LNCaP clone FGC (cell line): ENCODE measurements at regions not wholly inside any gene's neighbourhood (a gene's known extent, or its start where the extent isn't known, plus 50 kb on each side); places are given as distances from the start of the nearest gene placed in this dataset.

Experiments
- DNase-seq: peaks from one replicate; pipeline ENCODE4 v3.0.0-alpha.2; 2011; ENCODE audit warnings: low read depth
- H3K4me3 ChIP-seq: 2 replicates; pipeline ENCODE4 v1.5.1; 2011; ENCODE audit warnings: mild to moderate bottlenecking, low read depth, low read length, control low read depth
- TF ChIP-seq, protein P1 (sequence below): IDR thresholded peaks from 2 replicates; pipeline ENCODE4 v1.5.1; 2012; ENCODE audit warnings: mild to moderate bottlenecking; ENCODE audit not compliant: control insufficient read depth, insufficient read depth; ENCODE audit errors: extremely low read depth

GRCh38 chr7:113446791-113447190 lies 328.4 kb upstream of the SMIM30 start:
- TF ChIP-seq, protein P1, sequence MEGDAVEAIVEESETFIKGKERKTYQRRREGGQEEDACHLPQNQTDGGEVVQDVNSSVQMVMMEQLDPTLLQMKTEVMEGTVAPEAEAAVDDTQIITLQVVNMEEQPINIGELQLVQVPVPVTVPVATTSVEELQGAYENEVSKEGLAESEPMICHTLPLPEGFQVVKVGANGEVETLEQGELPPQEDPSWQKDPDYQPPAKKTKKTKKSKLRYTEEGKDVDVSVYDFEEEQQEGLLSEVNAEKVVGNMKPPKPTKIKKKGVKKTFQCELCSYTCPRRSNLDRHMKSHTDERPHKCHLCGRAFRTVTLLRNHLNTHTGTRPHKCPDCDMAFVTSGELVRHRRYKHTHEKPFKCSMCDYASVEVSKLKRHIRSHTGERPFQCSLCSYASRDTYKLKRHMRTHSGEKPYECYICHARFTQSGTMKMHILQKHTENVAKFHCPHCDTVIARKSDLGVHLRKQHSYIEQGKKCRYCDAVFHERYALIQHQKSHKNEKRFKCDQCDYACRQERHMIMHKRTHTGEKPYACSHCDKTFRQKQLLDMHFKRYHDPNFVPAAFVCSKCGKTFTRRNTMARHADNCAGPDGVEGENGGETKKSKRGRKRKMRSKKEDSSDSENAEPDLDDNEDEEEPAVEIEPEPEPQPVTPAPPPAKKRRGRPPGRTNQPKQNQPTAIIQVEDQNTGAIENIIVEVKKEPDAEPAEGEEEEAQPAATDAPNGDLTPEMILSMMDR: no peak
- no peak overlapping the region for H3K4me3 ChIP-seq
- DNase-seq: no peak

DNA sequence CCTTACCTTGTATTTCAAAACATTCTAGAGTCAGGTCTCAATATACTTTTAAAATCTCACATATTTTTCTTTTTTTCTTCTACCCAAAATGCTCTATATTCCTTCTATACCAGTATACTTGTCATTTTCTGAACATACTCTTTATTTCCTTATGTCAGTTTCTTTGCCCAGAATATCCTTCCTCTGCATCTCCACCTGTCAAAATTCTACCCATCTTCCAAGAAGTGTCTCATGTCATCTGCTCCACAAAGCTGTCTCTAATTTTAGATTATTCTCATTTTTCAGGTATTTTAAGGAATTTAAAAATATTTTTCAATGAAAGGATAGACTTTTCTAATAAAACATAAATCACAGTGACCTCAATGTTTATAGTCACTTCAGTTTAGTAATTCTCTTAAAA lies 328.0 kb upstream of the SMIM30 start:
- DNase-seq: no peak
- TF ChIP-seq, protein P1: no peak
- no peak overlapping the region for H3K4me3 ChIP-seq

GRCh38 chr7:113444261-113444660 lies 325.9 kb upstream of the SMIM30 start:
- TF ChIP-seq, protein P1: no peak
- DNase-seq: no peak
- H3K4me3 ChIP-seq: no peak overlapping the region

DNA sequence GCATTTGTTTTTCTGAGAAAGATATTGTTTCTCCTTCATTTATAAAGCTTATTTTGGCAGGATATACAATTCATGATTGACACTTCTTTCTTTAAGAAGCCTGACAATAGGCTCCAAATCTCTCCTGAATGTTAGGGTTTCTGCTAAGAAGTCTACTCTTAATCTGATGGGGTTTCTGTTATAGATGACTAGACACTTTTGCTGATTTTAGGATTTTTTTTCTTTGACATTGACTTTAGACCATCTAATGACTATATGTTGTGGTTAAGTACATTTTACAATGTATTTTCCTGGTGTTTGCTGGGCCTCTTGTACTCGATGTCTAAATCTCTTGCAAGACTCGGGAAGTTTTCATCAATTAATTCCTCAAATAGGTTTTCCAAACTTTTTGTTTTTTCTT lies 321.8 kb upstream of the SMIM30 start:
- TF ChIP-seq, protein P1: no peak
- H3K4me3 ChIP-seq: no peak overlapping the region
- no peak for DNase-seq

- no peak overlapping the region for H3K4me3 ChIP-seq
- DNase-seq: no peak
- TF ChIP-seq, protein P1: no peak
These were observed 313.1 kb upstream of the SMIM30 start for GRCh38 chr7:113431406-113431805.

GRCh38 chr7:113424185-113424817 lies 305.9 kb upstream of the SMIM30 start:
- no peak overlapping the region for H3K4me3 ChIP-seq
- DNase-seq: peak; percentile 23
- TF ChIP-seq, protein P1: no peak

GRCh38 chr7:113421696-113422330 lies 303.5 kb upstream of the SMIM30 start:
- peak; percentile 69 for DNase-seq
- no peak overlapping the region for H3K4me3 ChIP-seq
- TF ChIP-seq, protein P1: peak; percentile 89
